ENCODE measurements at regions not wholly inside any gene's neighbourhood (a gene's known extent, or its start where the extent isn't known, plus 50 kb on each side); places are given as distances from the start of the nearest gene placed in this dataset.
"Not testable (repeated sequence)": the region's sequence is repeated elsewhere in the genome, so short reads cannot be mapped to it uniquely, and the experiment has no call there.

GRCh38 chr22:44632541-44633396 lies 69.2 kb upstream of the PRR5 start:
- no peak for DNase-seq (ENCODE audit: extremely low read depth, low read depth)

GRCh38 chr22:44630826-44631225 lies 71.2 kb upstream of the PRR5 start:
- DNase-seq (ENCODE audit: extremely low read depth, low read depth): no peak

- DNase-seq (ENCODE audit: extremely low read depth, low read depth): no peak
These were observed 73.2 kb upstream of the PRR5 start for GRCh38 chr22:44628835-44629234.

GRCh38 chr22:44628273-44628672 lies 73.7 kb upstream of the PRR5 start:
- DNase-seq (ENCODE audit: extremely low read depth, low read depth): no peak

- no peak for DNase-seq (ENCODE audit: extremely low read depth, low read depth)
These were observed 74.4 kb upstream of the PRR5 start for GRCh38 chr22:44627521-44628139.

- peak; percentile 58 for DNase-seq (ENCODE audit: extremely low read depth, low read depth)
These were observed 75.9 kb upstream of the PRR5 start for GRCh38 chr22:44625981-44626687.

GRCh38 chr22:44625421-44625760 lies 76.6 kb upstream of the PRR5 start:
- DNase-seq (ENCODE audit: extremely low read depth, low read depth): no peak

GRCh38 chr22:44624689-44625420 lies 77.1 kb upstream of the PRR5 start:
- DNase-seq (ENCODE audit: extremely low read depth, low read depth): no peak

GRCh38 chr22:44623771-44624510 lies 78.1 kb upstream of the PRR5 start:
- DNase-seq (ENCODE audit: extremely low read depth, low read depth): peak; percentile 46

GRCh38 chr22:44622679-44623078 lies 79.3 kb upstream of the PRR5 start:
- no peak for DNase-seq (ENCODE audit: extremely low read depth, low read depth)

GRCh38 chr22:44622147-44622427 lies 79.9 kb upstream of the PRR5 start:
- DNase-seq (ENCODE audit: extremely low read depth, low read depth): no peak

GRCh38 chr22:44621401-44622146 lies 80.4 kb upstream of the PRR5 start:
- DNase-seq (ENCODE audit: extremely low read depth, low read depth): no peak

GRCh38 chr22:44620841-44621257 lies 81.2 kb upstream of the PRR5 start:
- DNase-seq (ENCODE audit: extremely low read depth, low read depth): no peak

GRCh38 chr22:44620129-44620840 lies 81.7 kb upstream of the PRR5 start:
- DNase-seq (ENCODE audit: extremely low read depth, low read depth): no peak

- DNase-seq (ENCODE audit: extremely low read depth, low read depth): not testable (repeated sequence)
These were observed 82.4 kb upstream of the PRR5 start for GRCh38 chr22:44619560-44620128.

GRCh38 chr22:44618910-44619309 lies 83.1 kb upstream of the PRR5 start:
- not testable (repeated sequence) for DNase-seq (ENCODE audit: extremely low read depth, low read depth)

GRCh38 chr22:44618400-44618799 lies 83.6 kb upstream of the PRR5 start:
- no peak for DNase-seq (ENCODE audit: extremely low read depth, low read depth)

- no peak for DNase-seq (ENCODE audit: extremely low read depth, low read depth)
These were observed 84.2 kb upstream of the PRR5 start for GRCh38 chr22:44617828-44618227.

Data from NCI-H460 (cell line).